Stromal cell of bone marrow (primary cell): ENCODE measurements at regions not wholly inside any gene's neighbourhood (a gene's known extent, or its start where the extent isn't known, plus 50 kb on each side); places are given as distances from the start of the nearest gene placed in this dataset.
"Not testable (repeated sequence)": the region's sequence is repeated elsewhere in the genome, so short reads cannot be mapped to it uniquely, and the experiment has no call there.

ENCODE experiments used
- DNase-seq: peaks from one replicate; pipeline ENCODE4 v3.0.0-alpha.2; 2012; ENCODE audit warnings: low read depth

- DNase-seq = no peak
Measured at GRCh38 chr3:59254976-59255375, 205.2 kb upstream of the CFAP20DC start.

- no peak for DNase-seq
Measured at GRCh38 chr3:59254433-59254832, 204.6 kb upstream of the CFAP20DC start.

- DNase-seq = no peak
Measured at GRCh38 chr3:59253523-59253922, 203.7 kb upstream of the CFAP20DC start.

- no peak for DNase-seq
Measured at GRCh38 chr3:59251869-59252268, 202.0 kb upstream of the CFAP20DC start.

- DNase-seq = no peak
Measured at GRCh38 chr3:59250600-59250999, 200.8 kb upstream of the CFAP20DC start.

GRCh38 chr3:59249698-59250361, 200.0 kb upstream of the CFAP20DC start:
- DNase-seq = no peak

GRCh38 chr3:59249004-59249403, 199.2 kb upstream of the CFAP20DC start:
- DNase-seq = no peak

- no peak for DNase-seq
Measured at GRCh38 chr3:59247402-59247841, 197.6 kb upstream of the CFAP20DC start.

- DNase-seq = no peak
Measured at GRCh38 chr3:59246719-59247401, 197.0 kb upstream of the CFAP20DC start.

- no peak for DNase-seq
Measured at GRCh38 chr3:59245859-59246501, 196.2 kb upstream of the CFAP20DC start.

GRCh38 chr3:59245300-59245858, 195.6 kb upstream of the CFAP20DC start:
- DNase-seq = no peak

GRCh38 chr3:59244343-59244742, 194.5 kb upstream of the CFAP20DC start:
- no peak for DNase-seq

GRCh38 chr3:59243476-59243875, 193.7 kb upstream of the CFAP20DC start:
- DNase-seq = no peak

- DNase-seq = no peak
Measured at GRCh38 chr3:59240666-59241255, 190.9 kb upstream of the CFAP20DC start.

- DNase-seq = no peak
Measured at GRCh38 chr3:59237121-59237520, 187.3 kb upstream of the CFAP20DC start.

GRCh38 chr3:59235634-59236012, 185.8 kb upstream of the CFAP20DC start:
- no peak for DNase-seq

- DNase-seq = no peak
Measured at GRCh38 chr3:59234884-59235633, 185.2 kb upstream of the CFAP20DC start.

- not testable (repeated sequence) for DNase-seq
Measured at GRCh38 chr3:59230379-59230778, 180.6 kb upstream of the CFAP20DC start.

GRCh38 chr3:59213860-59214259, 164.0 kb upstream of the CFAP20DC start:
- DNase-seq = no peak

- DNase-seq = peak; percentile 27
Measured at GRCh38 chr3:59212128-59212779, 162.4 kb upstream of the CFAP20DC start.

GRCh38 chr3:59210260-59210659, 160.4 kb upstream of the CFAP20DC start:
- DNase-seq = no peak
